ENCODE measurements at regions not wholly inside any gene's neighbourhood (a gene's known extent, or its start where the extent isn't known, plus 50 kb on each side); places are given as distances from the start of the nearest gene placed in this dataset.

DNA sequence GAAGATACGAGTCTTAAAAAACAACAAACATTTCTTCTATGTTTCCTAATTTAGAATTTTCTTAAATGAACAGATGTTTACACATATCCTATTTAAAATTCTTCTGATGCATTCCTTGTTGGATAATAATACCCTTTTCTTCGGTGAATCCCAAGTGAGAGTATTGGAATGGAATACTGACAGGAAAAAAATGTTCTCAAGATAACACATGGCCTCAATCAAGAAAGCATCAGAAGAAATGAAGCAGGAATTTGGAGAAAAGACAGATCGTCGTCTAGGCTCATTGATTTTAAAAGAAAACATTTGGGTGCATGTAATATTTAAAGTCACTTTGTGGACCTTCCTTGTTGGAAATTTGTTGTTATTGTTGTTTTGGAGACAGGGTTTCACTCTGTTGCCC lies 196.9 kb upstream of the ANK2 start:
- DNase-seq = no peak
- Histone ChIP-seq H3K36me3 (no peaks in the 10 kb centered on the region), H3K4me3 (ENCODE audit: low read depth, low read length) (no peak overlapping the region), H3K4me1 (peaks cover 18% of the 10 kb centered on the region), H3K27me3 (no peaks in the 10 kb centered on the region), H3K9me3 (no peaks in the 10 kb centered on the region)
- TF ChIP-seq, protein P1, sequence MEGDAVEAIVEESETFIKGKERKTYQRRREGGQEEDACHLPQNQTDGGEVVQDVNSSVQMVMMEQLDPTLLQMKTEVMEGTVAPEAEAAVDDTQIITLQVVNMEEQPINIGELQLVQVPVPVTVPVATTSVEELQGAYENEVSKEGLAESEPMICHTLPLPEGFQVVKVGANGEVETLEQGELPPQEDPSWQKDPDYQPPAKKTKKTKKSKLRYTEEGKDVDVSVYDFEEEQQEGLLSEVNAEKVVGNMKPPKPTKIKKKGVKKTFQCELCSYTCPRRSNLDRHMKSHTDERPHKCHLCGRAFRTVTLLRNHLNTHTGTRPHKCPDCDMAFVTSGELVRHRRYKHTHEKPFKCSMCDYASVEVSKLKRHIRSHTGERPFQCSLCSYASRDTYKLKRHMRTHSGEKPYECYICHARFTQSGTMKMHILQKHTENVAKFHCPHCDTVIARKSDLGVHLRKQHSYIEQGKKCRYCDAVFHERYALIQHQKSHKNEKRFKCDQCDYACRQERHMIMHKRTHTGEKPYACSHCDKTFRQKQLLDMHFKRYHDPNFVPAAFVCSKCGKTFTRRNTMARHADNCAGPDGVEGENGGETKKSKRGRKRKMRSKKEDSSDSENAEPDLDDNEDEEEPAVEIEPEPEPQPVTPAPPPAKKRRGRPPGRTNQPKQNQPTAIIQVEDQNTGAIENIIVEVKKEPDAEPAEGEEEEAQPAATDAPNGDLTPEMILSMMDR (IDR thresholded peaks at IDR 0.05; ENCODE audit: low read depth, low read length) = no peak

GRCh38 chr4:112853662-112854256 lies 195.7 kb upstream of the ANK2 start:
- H3K36me3 ChIP-seq = no peaks in the 10 kb centered on the region
- no peak overlapping the region for H3K4me3 ChIP-seq (ENCODE audit: low read depth, low read length)
- no peaks in the 10 kb centered on the region for H3K9me3 ChIP-seq
- peaks cover 26% of the 10 kb centered on the region for H3K4me1 ChIP-seq
- TF ChIP-seq, protein P1 (IDR thresholded peaks at IDR 0.05; ENCODE audit: low read depth, low read length) = peak; percentile 61
- no peaks in the 10 kb centered on the region for H3K27me3 ChIP-seq
- DNase-seq = no peak

DNA sequence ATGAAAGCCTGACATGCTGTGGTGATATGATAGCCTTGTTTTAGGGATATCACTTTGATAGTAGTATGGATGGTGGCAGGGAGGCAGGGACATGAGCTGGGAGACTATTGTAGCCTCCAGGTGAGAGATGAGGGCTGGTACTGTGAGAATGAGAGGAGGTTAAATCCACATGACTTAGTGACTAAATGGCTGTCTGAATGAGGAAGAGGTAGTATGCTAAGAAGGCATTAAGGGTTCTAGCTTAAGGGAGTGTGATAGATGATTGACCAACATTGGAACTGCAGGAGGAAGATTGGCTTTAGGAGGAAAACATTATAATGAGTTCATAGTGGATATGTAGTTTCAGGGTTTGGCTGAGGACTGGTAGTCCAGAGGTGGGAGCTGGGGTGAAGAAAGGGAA lies 195.0 kb upstream of the ANK2 start:
- no peak for DNase-seq
- no peaks in the 10 kb centered on the region for H3K9me3 ChIP-seq
- H3K4me3 ChIP-seq (ENCODE audit: low read depth, low read length) = no peak overlapping the region
- no peaks in the 10 kb centered on the region for H3K36me3 ChIP-seq
- TF ChIP-seq, protein P1 (IDR thresholded peaks at IDR 0.05; ENCODE audit: low read depth, low read length) = no peak
- no peaks in the 10 kb centered on the region for H3K27me3 ChIP-seq
- peaks cover 31% of the 10 kb centered on the region for H3K4me1 ChIP-seq

GRCh38 chr4:112855058-112855457 lies 194.4 kb upstream of the ANK2 start:
- DNase-seq = no peak
- Histone ChIP-seq H3K4me3 (ENCODE audit: low read depth, low read length) (no peak overlapping the region), H3K36me3 (no peaks in the 10 kb centered on the region), H3K27me3 (no peaks in the 10 kb centered on the region), H3K9me3 (no peaks in the 10 kb centered on the region), H3K4me1 (peaks cover 31% of the 10 kb centered on the region)
- TF ChIP-seq, protein P1 (IDR thresholded peaks at IDR 0.05; ENCODE audit: low read depth, low read length) = no peak

- H3K4me1 ChIP-seq = peaks cover 36% of the 10 kb centered on the region
- no peak for DNase-seq
These were observed 192.0 kb upstream of the ANK2 start for GRCh38 chr4:112857461-112857860.

GRCh38 chr4:112858751-112859150 lies 190.7 kb upstream of the ANK2 start:
- DNase-seq = no peak
- H3K4me3 ChIP-seq (ENCODE audit: low read depth, low read length) = no peak overlapping the region
- H3K27me3 ChIP-seq = no peaks in the 10 kb centered on the region
- H3K9me3 ChIP-seq = no peaks in the 10 kb centered on the region
- no peaks in the 10 kb centered on the region for H3K36me3 ChIP-seq
- H3K4me1 ChIP-seq = peaks cover 35% of the 10 kb centered on the region
- TF ChIP-seq, protein P1 (IDR thresholded peaks at IDR 0.05; ENCODE audit: low read depth, low read length) = no peak

More at GRCh38 chr4:112857461-112857860, 192.0 kb upstream of the ANK2 start:
- Histone ChIP-seq H3K4me3 (ENCODE audit: low read depth, low read length) (no peak overlapping the region), H3K27me3 (no peaks in the 10 kb centered on the region), H3K36me3 (no peaks in the 10 kb centered on the region), H3K9me3 (no peaks in the 10 kb centered on the region)
- TF ChIP-seq, protein P1 (IDR thresholded peaks at IDR 0.05; ENCODE audit: low read depth, low read length) = no peak

All from BE2C (cell line).